GM18517 (cell line): ENCODE measurements at regions not wholly inside any gene's neighbourhood (a gene's known extent, or its start where the extent isn't known, plus 50 kb on each side); places are given as distances from the start of the nearest gene placed in this dataset.
"Not testable (repeated sequence)": the region's sequence is repeated elsewhere in the genome, so short reads cannot be mapped to it uniquely, and the experiment has no call there.

ENCODE experiments used
- ATAC-seq: cut with Tn5 transposase; IDR thresholded peaks from one replicate; pipeline ENCODE4 v1.9.1; 2021; ENCODE audit warnings: mild to moderate bottlenecking, moderate library complexity; ENCODE audit not compliant: unreplicated experiment

GRCh38 chr5:21341948-21342261 is 1353.9 kb upstream of the CDH18 start:
- ATAC-seq: not testable (repeated sequence)

GRCh38 chr5:21341203-21341947 is 1353.4 kb upstream of the CDH18 start:
- ATAC-seq: not testable (repeated sequence)

- ATAC-seq: not testable (repeated sequence)
Measured at GRCh38 chr5:21340233-21340632, 1352.2 kb upstream of the CDH18 start.

GRCh38 chr5:21336478-21336877 is 1348.5 kb upstream of the CDH18 start:
- ATAC-seq: not testable (repeated sequence)

- not testable (repeated sequence) for ATAC-seq
Measured at GRCh38 chr5:21315376-21315775, 1327.4 kb upstream of the CDH18 start.

- ATAC-seq: not testable (repeated sequence)
Measured at GRCh38 chr5:21301205-21301604, 1313.2 kb upstream of the CDH18 start.

- not testable (repeated sequence) for ATAC-seq
Measured at GRCh38 chr5:21274361-21274760, 1286.4 kb upstream of the CDH18 start.

- ATAC-seq: no peak
Measured at GRCh38 chr5:21263361-21263760, 1275.4 kb upstream of the CDH18 start.

- ATAC-seq: no peak
Measured at GRCh38 chr5:21254161-21254560, 1266.2 kb upstream of the CDH18 start.

- ATAC-seq: no peak
Measured at GRCh38 chr5:21244982-21245381, 1257.0 kb upstream of the CDH18 start.

- ATAC-seq: no peak
Measured at GRCh38 chr5:21238786-21239185, 1250.8 kb upstream of the CDH18 start.

GRCh38 chr5:21237461-21237860 is 1249.5 kb upstream of the CDH18 start:
- no peak for ATAC-seq

- ATAC-seq: no peak
Measured at GRCh38 chr5:21236971-21237427, 1249.0 kb upstream of the CDH18 start.

GRCh38 chr5:21236104-21236503 is 1248.1 kb upstream of the CDH18 start:
- no peak for ATAC-seq

- no peak for ATAC-seq
Measured at GRCh38 chr5:21225223-21226064, 1237.4 kb upstream of the CDH18 start.

- no peak for ATAC-seq
Measured at GRCh38 chr5:21221616-21222015, 1233.6 kb upstream of the CDH18 start.

- ATAC-seq: no peak
Measured at GRCh38 chr5:21219966-21220365, 1232.0 kb upstream of the CDH18 start.

- ATAC-seq: no peak
Measured at GRCh38 chr5:21219251-21219650, 1231.3 kb upstream of the CDH18 start.

GRCh38 chr5:21212026-21212425 is 1224.0 kb upstream of the CDH18 start:
- no peak for ATAC-seq

GRCh38 chr5:21209409-21209808 is 1221.4 kb upstream of the CDH18 start:
- ATAC-seq: no peak

- ATAC-seq: no peak
Measured at GRCh38 chr5:21199087-21199486, 1211.1 kb upstream of the CDH18 start.

- no peak for ATAC-seq
Measured at GRCh38 chr5:21195145-21195544, 1207.1 kb upstream of the CDH18 start.
